Lower leg skin (tissue), 3 donors: ENCODE measurements at regions not wholly inside any gene's neighbourhood (a gene's known extent, or its start where the extent isn't known, plus 50 kb on each side); places are given as distances from the start of the nearest gene placed in this dataset.

ENCODE experiments used
- POLR2A ChIP-seq, 2 donors: fragments of 450-650 bp; IDR thresholded peaks; one replicate each; pipeline ENCODE4 v1.6.1; 2016 to 2017; ENCODE audit warnings: antibody characterized with exemption in 2 of 2, mild to moderate bottlenecking in 1 of 2, moderate library complexity in 1 of 2
- TF ChIP-seq, protein P1 (sequence below), 3 donors: fragments of 450-650 bp; IDR thresholded peaks; one replicate each; pipeline ENCODE4 v1.5.1; 2016; ENCODE audit warnings: antibody characterized with exemption in 3 of 3, mild to moderate bottlenecking in 3 of 3, moderate library complexity in 2 of 3

DNA sequence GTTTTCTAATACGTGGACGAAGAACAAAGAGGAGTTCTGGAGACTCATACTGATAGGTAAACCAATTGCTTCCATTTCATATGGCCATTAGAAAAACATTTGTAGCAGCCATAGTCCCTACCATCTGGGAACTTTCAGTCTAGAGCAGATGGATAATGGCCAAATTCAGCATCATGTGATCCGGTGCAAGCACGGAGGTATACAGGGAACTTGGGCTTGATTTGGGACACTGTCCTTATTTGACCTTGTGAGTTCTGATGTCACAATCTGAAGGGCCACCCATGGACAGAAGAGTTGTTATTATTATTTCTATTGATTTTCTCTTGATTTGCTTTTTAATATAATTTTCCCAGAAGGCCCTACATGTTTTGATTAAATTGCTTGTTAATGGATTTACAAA is 154.6 kb upstream of the ZNF267 start:
- no peak for TF ChIP-seq POLR2A (IDR thresholded peaks at IDR 0.05)
- TF ChIP-seq, protein P1, sequence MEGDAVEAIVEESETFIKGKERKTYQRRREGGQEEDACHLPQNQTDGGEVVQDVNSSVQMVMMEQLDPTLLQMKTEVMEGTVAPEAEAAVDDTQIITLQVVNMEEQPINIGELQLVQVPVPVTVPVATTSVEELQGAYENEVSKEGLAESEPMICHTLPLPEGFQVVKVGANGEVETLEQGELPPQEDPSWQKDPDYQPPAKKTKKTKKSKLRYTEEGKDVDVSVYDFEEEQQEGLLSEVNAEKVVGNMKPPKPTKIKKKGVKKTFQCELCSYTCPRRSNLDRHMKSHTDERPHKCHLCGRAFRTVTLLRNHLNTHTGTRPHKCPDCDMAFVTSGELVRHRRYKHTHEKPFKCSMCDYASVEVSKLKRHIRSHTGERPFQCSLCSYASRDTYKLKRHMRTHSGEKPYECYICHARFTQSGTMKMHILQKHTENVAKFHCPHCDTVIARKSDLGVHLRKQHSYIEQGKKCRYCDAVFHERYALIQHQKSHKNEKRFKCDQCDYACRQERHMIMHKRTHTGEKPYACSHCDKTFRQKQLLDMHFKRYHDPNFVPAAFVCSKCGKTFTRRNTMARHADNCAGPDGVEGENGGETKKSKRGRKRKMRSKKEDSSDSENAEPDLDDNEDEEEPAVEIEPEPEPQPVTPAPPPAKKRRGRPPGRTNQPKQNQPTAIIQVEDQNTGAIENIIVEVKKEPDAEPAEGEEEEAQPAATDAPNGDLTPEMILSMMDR (IDR thresholded peaks at IDR 0.05): no peak
